ENCODE measurements at regions not wholly inside any gene's neighbourhood (a gene's known extent, or its start where the extent isn't known, plus 50 kb on each side); places are given as distances from the start of the nearest gene placed in this dataset.
"Not testable (repeated sequence)": the region's sequence is repeated elsewhere in the genome, so short reads cannot be mapped to it uniquely, and the experiment has no call there.

GRCh38 chr13:18232994-18233782 is 948.4 kb downstream of the TUBA3C start:
- Histone ChIP-seq H2AFZ (ENCODE audit: low read length) (no peak overlapping the region), H3K27ac (ENCODE audit: low read length) (no peak overlapping the region), H3K4me2 (ENCODE audit: low read depth, low read length) (no peak overlapping the region), H3K4me3 (ENCODE audit: low read length) (no peak overlapping the region), H3K9me3 (replicated peaks; ENCODE audit: insufficient read depth, low read length) (no peaks in the 10 kb centered on the region), H3K9me2 (replicated peaks; ENCODE audit: insufficient read depth, low read length) (no peaks in the 10 kb centered on the region), H3K79me2 (ENCODE audit: low read length) (no peaks in the 10 kb centered on the region), H3K9ac (ENCODE audit: low read length) (no peak overlapping the region), H3K36me3 (replicated peaks; ENCODE audit: insufficient read depth, low read length) (no peaks in the 10 kb centered on the region), H3F3A (ENCODE audit: insufficient read depth, low read length) (no peaks in the 10 kb centered on the region), H4K20me1 (ENCODE audit: insufficient read depth, low read length) (no peaks in the 10 kb centered on the region), H3K4me1 (ENCODE audit: low read length) (no peaks in the 10 kb centered on the region), H3K27me3 (replicated peaks; ENCODE audit: insufficient read depth, low read length) (no peaks in the 10 kb centered on the region)
- DNase-seq: no peak
- no peak for TF ChIP-seq CTCF (IDR thresholded peaks at IDR 0.05; ENCODE audit: low read length)
- TF ChIP-seq EZH2 (optimal IDR thresholded peaks at IDR 0.05; ENCODE audit: low read depth, low read length): no peak
- TF ChIP-seq EZH2phosphoT487 (IDR thresholded peaks at IDR 0.05; ENCODE audit: low read length): no peak

- no peaks in the 10 kb centered on the region for H4K20me1 ChIP-seq (ENCODE audit: insufficient read depth, low read length)
- H3K4me3 ChIP-seq (ENCODE audit: low read length): no peak overlapping the region
- H3F3A ChIP-seq (ENCODE audit: insufficient read depth, low read length): no peaks in the 10 kb centered on the region
- H2AFZ ChIP-seq (ENCODE audit: low read length): no peak overlapping the region
- TF ChIP-seq EZH2phosphoT487 (IDR thresholded peaks at IDR 0.05; ENCODE audit: low read length) (no peak), CTCF (IDR thresholded peaks at IDR 0.05; ENCODE audit: low read length) (no peak)
- no peaks in the 10 kb centered on the region for H3K9me2 ChIP-seq (replicated peaks; ENCODE audit: insufficient read depth, low read length)
- H3K9me3 ChIP-seq (replicated peaks; ENCODE audit: insufficient read depth, low read length): no peaks in the 10 kb centered on the region
- no peaks in the 10 kb centered on the region for H3K36me3 ChIP-seq (replicated peaks; ENCODE audit: insufficient read depth, low read length)
- H3K4me2 ChIP-seq (ENCODE audit: low read depth, low read length): no peak overlapping the region
- DNase-seq: no peak
- no peaks in the 10 kb centered on the region for H3K79me2 ChIP-seq (ENCODE audit: low read length)
- H3K27me3 ChIP-seq (replicated peaks; ENCODE audit: insufficient read depth, low read length): no peaks in the 10 kb centered on the region
- no peaks in the 10 kb centered on the region for H3K4me1 ChIP-seq (ENCODE audit: low read length)
- H3K27ac ChIP-seq (ENCODE audit: low read length): no peak overlapping the region
- no peak overlapping the region for H3K9ac ChIP-seq (ENCODE audit: low read length)
Observed at GRCh38 chr13:18232298-18232993, 949.2 kb downstream of the TUBA3C start.

- not testable (repeated sequence) for H4K20me1 ChIP-seq (ENCODE audit: insufficient read depth, low read length); H3K4me2 ChIP-seq (ENCODE audit: low read depth, low read length); H3K27ac ChIP-seq (ENCODE audit: low read length); H3K9ac ChIP-seq (ENCODE audit: low read length); H3K27me3 ChIP-seq (replicated peaks; ENCODE audit: insufficient read depth, low read length); H3K36me3 ChIP-seq (replicated peaks; ENCODE audit: insufficient read depth, low read length); H3K4me1 ChIP-seq (ENCODE audit: low read length); H3K9me2 ChIP-seq (replicated peaks; ENCODE audit: insufficient read depth, low read length); H3K9me3 ChIP-seq (replicated peaks; ENCODE audit: insufficient read depth, low read length); H3K79me2 ChIP-seq (ENCODE audit: low read length); H2AFZ ChIP-seq (ENCODE audit: low read length); H3K4me3 ChIP-seq (ENCODE audit: low read length); H3F3A ChIP-seq (ENCODE audit: insufficient read depth, low read length)
- DNase-seq: peak; percentile 7
Observed at GRCh38 chr13:18224411-18224810, 957.2 kb downstream of the TUBA3C start.

- H3K9me3 ChIP-seq (replicated peaks; ENCODE audit: insufficient read depth, low read length); H3K4me2 ChIP-seq (ENCODE audit: low read depth, low read length): not testable (repeated sequence)
Observed at GRCh38 chr13:18214689-18215088, 966.9 kb downstream of the TUBA3C start.

GRCh38 chr13:18213511-18213910 is 968.1 kb downstream of the TUBA3C start:
- not testable (repeated sequence) for H2AFZ ChIP-seq (ENCODE audit: low read length); DNase-seq; H3K9me2 ChIP-seq (replicated peaks; ENCODE audit: insufficient read depth, low read length); H3K27me3 ChIP-seq (replicated peaks; ENCODE audit: insufficient read depth, low read length); H3K79me2 ChIP-seq (ENCODE audit: low read length); H3K27ac ChIP-seq (ENCODE audit: low read length); H3K9me3 ChIP-seq (replicated peaks; ENCODE audit: insufficient read depth, low read length); H3K4me2 ChIP-seq (ENCODE audit: low read depth, low read length); H3K4me1 ChIP-seq (ENCODE audit: low read length); H3K4me3 ChIP-seq (ENCODE audit: low read length); H3K9ac ChIP-seq (ENCODE audit: low read length); H3F3A ChIP-seq (ENCODE audit: insufficient read depth, low read length); H4K20me1 ChIP-seq (ENCODE audit: insufficient read depth, low read length); H3K36me3 ChIP-seq (replicated peaks; ENCODE audit: insufficient read depth, low read length)

More at GRCh38 chr13:18214689-18215088, 966.9 kb downstream of the TUBA3C start:
- H3K27me3 ChIP-seq (replicated peaks; ENCODE audit: insufficient read depth, low read length); H3K36me3 ChIP-seq (replicated peaks; ENCODE audit: insufficient read depth, low read length); H3F3A ChIP-seq (ENCODE audit: insufficient read depth, low read length); H3K79me2 ChIP-seq (ENCODE audit: low read length); H3K27ac ChIP-seq (ENCODE audit: low read length); DNase-seq; H3K9me2 ChIP-seq (replicated peaks; ENCODE audit: insufficient read depth, low read length); H2AFZ ChIP-seq (ENCODE audit: low read length); H4K20me1 ChIP-seq (ENCODE audit: insufficient read depth, low read length); H3K4me3 ChIP-seq (ENCODE audit: low read length); H3K4me1 ChIP-seq (ENCODE audit: low read length); H3K9ac ChIP-seq (ENCODE audit: low read length): not testable (repeated sequence)
